Transverse colon (tissue), 4 donors: ENCODE measurements at regions not wholly inside any gene's neighbourhood (a gene's known extent, or its start where the extent isn't known, plus 50 kb on each side); places are given as distances from the start of the nearest gene placed in this dataset.

ENCODE experiments used
- DNase-seq: peaks from one replicate; pipeline ENCODE4 v3.0.0-alpha.2; 2019
- H3K27ac ChIP-seq, 4 donors: fragments of 200-600 bp; sonication (generic); 2 replicates each; pipeline ENCODE4 v1.5.1; 2016 to 2018; ENCODE audit warnings: inconsistent platforms in 4 of 4
- H3K27me3 ChIP-seq: fragments of 200-600 bp; sonication (generic); 2 replicates; pipeline ENCODE4 v1.5.1; 2017; ENCODE audit warnings: inconsistent platforms
- H3K36me3 ChIP-seq, 4 donors: fragments of 200-600 bp; sonication (generic); 2 replicates each; pipeline ENCODE4 v1.5.1; 2017 to 2019; ENCODE audit warnings: inconsistent platforms in 4 of 4
- H3K4me1 ChIP-seq, 4 donors: fragments of 200-600 bp; sonication (generic); 2 replicates each; pipeline ENCODE4 v1.5.1; 2017 to 2020; ENCODE audit warnings: inconsistent platforms in 4 of 4
- H3K4me3 ChIP-seq, 4 donors: fragments of 200-600 bp; sonication (generic); 1 replicate in 1 of 4; 2 replicates in 3 of 4; pipeline versions ENCODE4 v1.5.1 to v1.6.1; 2017 to 2019; ENCODE audit warnings: inconsistent platforms in 4 of 4
- H3K9me3 ChIP-seq, 2 donors: fragments of 200-600 bp; sonication (generic); 2 replicates each; pipeline ENCODE4 v1.5.1; 2017 to 2019; ENCODE audit warnings: inconsistent platforms in 2 of 2
- EP300 ChIP-seq: sonication (generic); formaldehyde crosslinking; IDR thresholded peaks from one replicate; pipeline ENCODE4 v1.6.1; 2017; ENCODE audit warnings: antibody characterized with exemption, low read depth
- POLR2A ChIP-seq: fragments of 450-650 bp; IDR thresholded peaks from one replicate; pipeline ENCODE4 v1.6.1; 2016; ENCODE audit warnings: antibody characterized with exemption, mild to moderate bottlenecking, moderate library complexity
- POLR2AphosphoS5 ChIP-seq, 3 donors: sonication (generic); formaldehyde crosslinking; IDR thresholded peaks; one replicate each; pipeline ENCODE4 v1.6.1; 2016; ENCODE audit warnings: antibody characterized with exemption in 3 of 3
- WGBS, 2 donors: methylation state at CpG; one replicate each; pipeline ENCODE4 v1.1.5; 2018; ENCODE audit warnings: low coverage in 1 of 2; 5-methylcytosine and 5-hydroxymethylcytosine counted together
- in situ Hi-C, 4 donors: fragments of 200-750 bp; cut with MboI; loops; one replicate each; pipeline versions ENCODE4 v1.15.0 to v1.15.1; 2017; ENCODE audit warnings: low sequenced_read_pairs in 3 of 4, low pct_ligation_motif_present in 1 of 4, low pct_unique_long_range_greater_than_20kb in 1 of 4
- intact Hi-C: fragments of 100-400 bp; cut with DNase I; formaldehyde crosslinking; loops from one replicate; pipeline ENCODE4 v1.15.1; 2023; ENCODE audit warnings: low total_unique reads
- TF ChIP-seq, protein P1 (sequence below), 5 experiments: fragments of 200-600 bp in 3 of 5; fragments of 450-650 bp in 2 of 5; sonication (generic) in 3 of 5; IDR thresholded peaks; 1 replicate in 2 of 5; 2 replicates in 3 of 5; pipeline ENCODE4 v1.5.1; 2016 to 2017; ENCODE audit warnings: antibody characterized with exemption in 5 of 5, inconsistent platforms in 3 of 5, mild to moderate bottlenecking in 2 of 5, moderate library complexity in 1 of 5

DNA sequence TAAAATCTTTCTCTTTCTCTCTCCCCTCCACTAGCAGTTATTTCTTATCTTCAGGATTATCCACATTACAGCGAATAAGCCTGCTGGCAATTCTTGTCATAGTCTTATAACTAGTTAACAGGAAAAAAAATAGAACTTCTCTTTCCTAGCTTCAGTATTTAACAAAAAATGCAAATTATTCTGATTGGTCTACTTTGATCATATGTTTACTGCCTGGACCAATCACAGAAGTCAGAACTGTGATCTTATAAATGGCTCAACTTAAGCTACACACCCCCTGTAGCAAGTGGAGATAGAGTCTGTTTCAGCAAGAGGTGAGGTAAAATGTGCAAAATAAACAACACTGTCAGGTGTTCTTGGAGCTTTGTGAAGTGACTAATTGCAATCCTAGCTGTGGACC lies 389.4 kb upstream of the TUSC1 start:
- H3K9me3 ChIP-seq = no peaks in the 10 kb centered on the region
- H3K36me3 ChIP-seq = no peaks in the 10 kb centered on the region
- no peak overlapping the region for H3K27ac ChIP-seq
- TF ChIP-seq POLR2A = no peak
- TF ChIP-seq EP300 = no peak
- TF ChIP-seq, protein P1, sequence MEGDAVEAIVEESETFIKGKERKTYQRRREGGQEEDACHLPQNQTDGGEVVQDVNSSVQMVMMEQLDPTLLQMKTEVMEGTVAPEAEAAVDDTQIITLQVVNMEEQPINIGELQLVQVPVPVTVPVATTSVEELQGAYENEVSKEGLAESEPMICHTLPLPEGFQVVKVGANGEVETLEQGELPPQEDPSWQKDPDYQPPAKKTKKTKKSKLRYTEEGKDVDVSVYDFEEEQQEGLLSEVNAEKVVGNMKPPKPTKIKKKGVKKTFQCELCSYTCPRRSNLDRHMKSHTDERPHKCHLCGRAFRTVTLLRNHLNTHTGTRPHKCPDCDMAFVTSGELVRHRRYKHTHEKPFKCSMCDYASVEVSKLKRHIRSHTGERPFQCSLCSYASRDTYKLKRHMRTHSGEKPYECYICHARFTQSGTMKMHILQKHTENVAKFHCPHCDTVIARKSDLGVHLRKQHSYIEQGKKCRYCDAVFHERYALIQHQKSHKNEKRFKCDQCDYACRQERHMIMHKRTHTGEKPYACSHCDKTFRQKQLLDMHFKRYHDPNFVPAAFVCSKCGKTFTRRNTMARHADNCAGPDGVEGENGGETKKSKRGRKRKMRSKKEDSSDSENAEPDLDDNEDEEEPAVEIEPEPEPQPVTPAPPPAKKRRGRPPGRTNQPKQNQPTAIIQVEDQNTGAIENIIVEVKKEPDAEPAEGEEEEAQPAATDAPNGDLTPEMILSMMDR (IDR thresholded peaks at IDR 0.05) = no peak
- TF ChIP-seq POLR2AphosphoS5 (IDR thresholded peaks at IDR 0.05) = no peak
- no peaks in the 10 kb centered on the region for H3K4me1 ChIP-seq
- no peak for DNase-seq
- in situ Hi-C loops (no loop called here), intact Hi-C loops (no loop called here)
- H3K27me3 ChIP-seq = no peaks in the 10 kb centered on the region
- WGBS, 2 donors = 56 to 81% methylated on average over 1 of the region's 1 CpG
- no peak overlapping the region for H3K4me3 ChIP-seq

DNA sequence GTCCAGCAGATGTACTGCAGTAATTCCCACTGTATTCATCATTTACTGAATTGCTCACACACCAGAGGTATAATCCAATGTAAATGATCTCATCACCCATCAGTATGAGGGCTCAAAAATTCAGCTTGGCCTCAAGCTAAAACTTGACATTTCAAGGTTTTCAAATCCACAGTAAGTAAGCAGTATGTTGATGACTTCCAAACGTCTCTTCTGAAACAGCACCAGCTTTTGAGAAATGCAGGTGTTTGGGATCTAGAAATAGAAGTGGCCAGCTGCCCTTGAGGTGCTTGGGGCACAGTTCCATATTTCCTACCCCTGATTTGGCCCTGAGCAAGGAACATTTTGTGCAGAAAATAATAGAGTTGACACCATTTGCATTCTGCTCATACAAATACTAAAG lies 388.0 kb upstream of the TUSC1 start:
- DNase-seq = no peak
- Histone ChIP-seq H3K36me3 (no peaks in the 10 kb centered on the region), H3K27ac (no peak overlapping the region), H3K4me3 (no peak overlapping the region), H3K4me1 (no peaks in the 10 kb centered on the region), H3K27me3 (no peaks in the 10 kb centered on the region), H3K9me3 (no peaks in the 10 kb centered on the region)
- intact Hi-C loops = no loop called here
- WGBS, 2 donors = 27 to 50% methylated on average over 1 of the region's 1 CpG
- TF ChIP-seq POLR2A (no peak), POLR2AphosphoS5 (IDR thresholded peaks at IDR 0.05) (no peak), EP300 (no peak)
- TF ChIP-seq, protein P1 (IDR thresholded peaks at IDR 0.05) = no peak
- in situ Hi-C loops = no loop called here

DNA sequence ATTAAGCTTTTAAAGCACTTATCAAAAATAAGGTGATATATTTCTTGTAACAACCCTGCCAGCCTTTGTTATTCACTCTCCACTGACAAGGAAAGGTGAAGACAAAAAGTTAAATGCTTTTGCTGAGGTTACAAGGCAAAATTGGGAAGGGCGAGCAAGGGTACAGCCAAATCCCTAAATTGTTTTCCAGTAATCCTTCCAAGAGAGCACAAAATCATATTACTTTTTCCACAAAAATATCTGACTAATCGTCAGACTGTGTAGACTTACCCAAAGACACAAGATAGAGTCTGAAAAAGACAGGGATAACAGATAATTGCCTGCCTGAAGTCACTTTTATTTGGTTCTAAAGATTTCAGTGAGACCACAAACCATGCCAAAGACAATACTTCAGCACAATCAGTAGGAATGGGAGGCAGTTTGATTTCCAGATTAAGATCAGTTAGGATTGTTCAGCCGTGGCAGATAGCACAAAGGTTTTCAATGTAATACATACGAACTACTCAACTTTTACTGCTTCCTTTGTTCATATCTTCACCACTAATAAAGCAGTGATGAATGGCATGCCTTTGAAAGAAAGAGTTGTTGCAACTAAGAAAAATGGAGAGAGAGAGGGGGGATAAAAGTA lies 383.8 kb upstream of the TUSC1 start:
- in situ Hi-C loops (no loop called here), intact Hi-C loops (no loop called here)
- no peak for TF ChIP-seq EP300
- TF ChIP-seq, protein P1 (IDR thresholded peaks at IDR 0.05) = no peak
- TF ChIP-seq POLR2AphosphoS5 (IDR thresholded peaks at IDR 0.05) = no peak
- no peak for TF ChIP-seq POLR2A
- no peak for DNase-seq
- H3K27me3 ChIP-seq = no peaks in the 10 kb centered on the region
- no peaks in the 10 kb centered on the region for H3K9me3 ChIP-seq
- WGBS, 2 donors = 42 to 55% methylated on average over 4 of the region's 4 CpGs
- no peaks in the 10 kb centered on the region for H3K36me3 ChIP-seq
- no peak overlapping the region for H3K27ac ChIP-seq
- H3K4me3 ChIP-seq = no peak overlapping the region
- no peaks in the 10 kb centered on the region for H3K4me1 ChIP-seq

DNA sequence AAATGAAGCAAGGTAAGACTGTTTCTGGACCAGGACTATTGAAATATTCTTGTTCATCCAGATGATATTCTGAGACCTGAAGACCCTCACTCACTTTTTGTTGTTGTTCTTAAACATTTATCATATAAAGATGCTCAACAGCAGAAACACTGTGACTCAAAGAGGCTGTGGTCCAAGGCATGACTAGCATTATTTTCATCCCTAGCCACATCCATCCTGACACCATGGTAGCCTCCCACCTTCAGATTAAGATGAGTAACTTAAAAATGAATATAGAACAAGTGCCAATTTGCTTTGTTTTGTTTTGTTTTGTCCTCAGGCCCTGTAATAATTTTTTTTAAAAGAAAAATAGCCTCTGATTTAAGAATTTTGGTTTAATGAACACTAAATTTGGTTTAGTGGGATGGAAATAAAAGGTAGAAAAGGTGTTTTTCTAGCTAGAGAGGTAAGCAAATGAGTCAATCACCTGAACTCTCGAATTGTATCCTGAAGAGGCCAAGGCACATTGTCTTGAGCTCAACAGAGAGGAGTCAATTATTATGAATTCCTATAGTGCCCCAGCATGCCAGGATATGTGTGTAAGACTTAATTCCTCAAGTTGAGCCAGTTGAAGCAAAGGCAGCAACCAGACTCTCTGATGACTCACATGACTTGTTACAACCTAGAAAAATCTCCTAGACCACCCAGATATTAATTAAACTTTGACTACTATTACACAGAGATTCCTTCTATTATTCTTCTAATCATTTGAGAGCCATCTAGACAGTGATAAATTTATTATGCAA lies 380.1 kb upstream of the TUSC1 start:
- H3K36me3 ChIP-seq = no peaks in the 10 kb centered on the region
- no peak for DNase-seq
- no peaks in the 10 kb centered on the region for H3K9me3 ChIP-seq
- 8 to 28% methylated on average over 1 of the region's 1 CpG for WGBS, 2 donors
- no peaks in the 10 kb centered on the region for H3K27me3 ChIP-seq
- no peak overlapping the region for H3K27ac ChIP-seq
- H3K4me3 ChIP-seq = no peak overlapping the region
- in situ Hi-C loops = no loop called here
- no peak for TF ChIP-seq EP300
- TF ChIP-seq, protein P1 (IDR thresholded peaks at IDR 0.05) = no peak
- TF ChIP-seq POLR2A = no peak
- H3K4me1 ChIP-seq = no peaks in the 10 kb centered on the region
- intact Hi-C loops = no loop called here
